ENCODE measurements at regions not wholly inside any gene's neighbourhood (a gene's known extent, or its start where the extent isn't known, plus 50 kb on each side); places are given as distances from the start of the nearest gene placed in this dataset.
"Not testable (repeated sequence)": the region's sequence is repeated elsewhere in the genome, so short reads cannot be mapped to it uniquely, and the experiment has no call there.

DNA sequence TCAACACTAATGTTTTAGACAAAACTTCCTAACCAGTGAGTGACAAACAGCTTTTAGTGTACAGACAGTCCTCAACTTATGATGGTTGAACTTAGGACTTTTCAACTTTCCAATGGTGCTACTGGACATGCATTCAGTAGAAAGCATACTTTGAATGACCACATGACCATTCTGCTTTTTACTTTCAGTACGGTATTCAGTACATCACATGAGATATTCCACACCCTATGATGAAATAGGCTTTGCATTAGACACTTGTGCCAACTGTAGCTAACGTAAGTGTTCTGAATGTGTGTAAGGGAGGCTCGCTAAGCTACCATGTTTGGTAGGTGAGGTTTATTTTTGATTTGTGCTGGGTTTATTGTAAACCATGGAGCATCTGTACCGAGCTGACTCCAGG is 113.7 kb downstream of the WNT7A start:
- DNase-seq: no peak

DNA sequence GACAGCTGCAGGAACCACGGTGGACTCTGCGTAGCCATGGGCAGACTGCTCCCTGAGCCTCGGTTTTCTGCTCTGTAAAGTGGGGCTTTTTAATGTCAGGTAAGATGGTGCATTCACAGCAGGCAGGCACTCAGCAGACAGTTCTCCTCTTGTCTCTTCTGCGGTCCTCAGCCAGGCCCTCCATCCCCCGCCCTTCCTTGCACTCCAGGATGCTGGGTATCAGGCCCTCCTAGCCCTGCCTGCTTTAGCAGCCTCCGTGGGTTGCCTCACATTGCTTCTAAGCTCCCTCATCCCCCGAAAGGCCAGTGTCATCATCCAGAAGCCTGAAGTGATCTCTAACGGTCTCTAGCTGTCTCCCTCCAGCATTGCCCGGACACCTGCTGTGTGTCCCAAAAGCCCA is 115.7 kb downstream of the WNT7A start:
- DNase-seq: no peak

DNA sequence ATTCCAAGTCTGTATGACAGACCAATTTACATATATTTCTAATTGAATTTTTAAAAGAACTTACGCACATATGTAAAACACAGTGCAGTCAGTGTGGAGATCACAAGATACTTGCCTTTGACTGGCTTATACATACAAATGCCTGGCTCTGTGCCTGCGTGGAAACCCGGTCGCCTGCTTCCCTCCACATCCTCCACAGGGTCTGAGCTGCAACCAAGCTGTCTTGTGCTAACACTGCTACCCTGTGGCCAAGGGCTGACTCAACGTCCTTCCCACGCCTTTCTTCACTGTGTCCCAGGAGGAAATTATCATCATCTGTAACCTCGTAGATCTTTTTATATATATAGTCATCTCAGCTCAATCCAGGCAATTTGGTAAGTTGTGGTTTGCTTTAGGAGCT is 117.0 kb downstream of the WNT7A start:
- no peak for DNase-seq

DNA sequence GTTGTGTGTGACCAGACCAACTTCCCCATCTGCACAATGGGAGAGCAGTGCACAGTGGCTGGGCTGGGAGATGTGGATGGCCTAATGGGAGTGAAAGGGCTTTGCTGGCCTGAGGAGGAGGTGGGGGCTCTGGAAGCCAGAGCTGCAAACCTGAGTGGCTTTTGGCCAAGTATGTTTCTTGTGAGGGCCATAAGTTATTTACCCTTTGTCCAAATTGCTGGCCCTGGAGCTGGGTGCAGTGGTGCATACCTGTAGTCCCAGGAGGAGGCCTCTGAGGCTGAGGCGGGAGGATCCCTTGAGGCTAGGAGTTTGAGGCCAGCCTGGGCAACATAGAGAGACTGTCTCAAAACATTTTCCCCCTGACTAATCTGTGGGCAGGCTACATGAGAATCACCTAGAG is 129.1 kb downstream of the WNT7A start:
- no peak for DNase-seq

DNA sequence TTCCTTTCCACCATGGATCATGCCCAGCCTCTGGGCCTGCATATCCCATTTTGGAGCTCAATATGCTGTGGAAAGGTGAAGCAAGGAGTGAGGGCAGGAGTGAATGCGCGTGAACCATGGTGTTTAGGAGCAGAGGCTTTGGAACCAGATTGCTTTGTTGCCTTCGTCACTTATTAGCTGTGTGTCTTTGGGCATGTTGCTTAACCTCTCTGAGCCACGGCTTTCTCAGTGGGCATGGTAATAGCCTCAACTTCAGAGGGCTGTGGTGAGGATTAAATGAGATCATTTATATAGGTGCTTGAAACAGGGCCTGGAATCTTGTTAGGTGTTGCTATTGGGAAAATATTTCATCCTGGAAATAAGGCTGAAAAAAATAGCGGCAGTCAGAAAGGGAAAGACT is 129.7 kb downstream of the WNT7A start:
- no peak for DNase-seq

DNA sequence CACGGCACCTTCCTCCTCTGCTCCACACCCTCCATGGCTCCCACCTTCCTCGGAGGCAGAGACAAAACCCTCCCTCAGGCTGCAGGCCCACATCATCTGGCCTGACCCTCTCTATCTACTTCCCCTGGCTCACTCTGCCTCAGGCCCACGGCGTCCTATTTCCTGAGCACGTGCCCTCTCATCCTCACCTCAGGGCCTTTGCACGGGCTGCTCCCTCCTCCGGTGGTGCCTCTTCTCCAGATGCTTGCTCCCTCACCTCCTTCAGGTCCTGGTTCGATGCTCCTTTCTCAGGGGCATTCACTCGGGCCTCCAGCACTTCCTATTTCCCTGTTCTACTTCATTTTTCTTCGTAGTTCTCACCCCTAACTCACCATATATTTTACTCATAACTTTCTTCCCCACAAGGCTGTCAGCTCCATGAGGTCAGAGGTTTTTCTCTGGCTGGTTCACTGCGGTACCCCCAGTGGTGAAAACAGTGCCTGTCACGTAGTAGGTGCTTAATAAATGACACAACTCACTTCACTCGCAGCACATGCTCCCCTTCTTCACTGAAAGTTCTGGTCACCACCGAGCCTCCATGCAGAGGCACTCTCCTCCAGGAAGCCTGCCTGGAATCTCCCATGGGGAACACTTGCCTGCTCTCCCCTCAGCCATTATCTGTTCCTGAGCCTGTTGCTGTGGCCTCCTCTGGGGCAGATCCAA is 130.7 kb downstream of the WNT7A start:
- no peak for DNase-seq

DNA sequence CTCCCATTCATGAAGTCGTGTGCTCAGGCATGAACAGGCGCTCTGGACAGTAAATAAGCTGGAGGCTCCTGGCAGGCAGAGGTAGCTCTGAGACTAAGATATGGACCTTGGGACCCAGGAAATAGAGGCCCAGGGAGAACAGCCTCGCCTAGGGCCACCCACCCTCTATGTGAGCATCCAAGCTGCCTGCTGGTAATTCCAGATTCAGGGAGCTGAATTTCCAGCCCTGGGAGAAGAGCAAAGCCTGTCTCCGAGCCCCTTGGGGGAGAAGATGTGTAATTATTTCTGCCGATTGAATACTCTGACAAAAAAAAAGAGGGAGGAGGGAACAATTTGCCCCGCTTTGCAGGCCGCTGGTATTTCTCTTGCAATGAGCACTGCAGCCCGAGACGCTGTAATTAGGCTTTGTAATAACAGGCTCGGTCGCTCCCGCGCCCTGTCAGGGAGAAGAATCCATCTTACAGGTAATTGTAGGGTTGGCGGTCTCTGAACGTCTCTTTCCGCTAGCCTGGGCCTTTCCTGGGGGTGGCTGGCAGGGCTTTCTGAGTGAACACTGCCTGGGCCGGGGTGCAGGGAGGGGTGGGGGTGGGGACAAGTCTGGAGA is 131.5 kb downstream of the WNT7A start:
- DNase-seq: peak in 2 of 3 experiments; percentile 52 to 73

DNA sequence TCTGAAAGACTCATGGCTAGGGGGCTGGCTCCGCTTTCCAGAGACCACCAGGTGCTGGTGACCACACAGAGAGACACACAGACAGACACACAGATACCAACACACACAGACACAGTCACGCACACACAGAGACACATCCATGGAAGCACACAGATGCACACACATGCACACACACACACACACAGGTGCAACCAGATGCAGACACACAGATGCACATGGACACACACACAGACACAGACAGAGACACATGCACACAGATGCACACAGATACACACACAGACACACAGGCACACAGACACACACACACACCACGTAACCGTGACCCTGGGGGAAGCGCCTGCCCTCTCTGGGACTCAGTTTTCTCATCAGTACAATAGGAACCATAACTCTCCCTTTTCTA is 132.2 kb downstream of the WNT7A start:
- DNase-seq: no peak

DNA sequence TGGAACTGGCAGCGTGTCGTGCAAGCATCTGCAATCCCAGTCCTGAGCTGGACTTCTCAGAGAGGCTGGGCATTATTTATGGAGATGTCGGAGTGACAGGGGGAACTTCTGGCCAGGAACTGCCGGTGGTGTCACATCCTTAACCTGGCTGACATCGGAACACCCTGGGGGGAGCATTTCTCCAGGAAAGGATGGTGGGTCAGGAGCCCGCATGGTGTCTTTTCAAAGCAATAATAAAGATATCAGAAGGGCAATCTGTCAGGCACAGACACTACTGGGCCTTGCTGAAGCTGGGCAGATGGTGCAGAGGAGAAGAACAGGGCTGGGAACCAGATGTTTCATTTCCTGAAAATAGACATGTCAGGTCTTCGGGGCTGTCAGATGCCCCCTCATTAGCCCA is 133.5 kb downstream of the WNT7A start:
- no peak for DNase-seq

DNA sequence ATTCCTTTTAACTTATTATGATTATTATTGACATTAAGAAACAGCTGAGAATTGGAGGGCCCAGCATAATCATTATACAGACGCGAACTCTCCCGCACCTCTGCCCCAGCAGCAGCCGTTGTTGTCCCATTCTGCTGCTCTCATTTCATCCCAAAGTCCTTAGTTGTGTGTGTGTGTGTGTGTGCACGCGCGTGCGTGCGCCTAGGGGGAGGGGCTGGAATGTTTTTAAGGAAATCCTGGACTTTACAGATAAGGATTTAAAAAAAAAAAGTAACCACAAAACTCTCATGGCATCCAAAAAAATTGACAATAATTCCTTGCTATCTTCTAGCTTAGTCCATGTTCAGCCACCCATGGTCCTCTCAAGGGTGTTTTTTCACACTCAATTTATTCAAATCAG is 134.2 kb downstream of the WNT7A start:
- no peak for DNase-seq

DNA sequence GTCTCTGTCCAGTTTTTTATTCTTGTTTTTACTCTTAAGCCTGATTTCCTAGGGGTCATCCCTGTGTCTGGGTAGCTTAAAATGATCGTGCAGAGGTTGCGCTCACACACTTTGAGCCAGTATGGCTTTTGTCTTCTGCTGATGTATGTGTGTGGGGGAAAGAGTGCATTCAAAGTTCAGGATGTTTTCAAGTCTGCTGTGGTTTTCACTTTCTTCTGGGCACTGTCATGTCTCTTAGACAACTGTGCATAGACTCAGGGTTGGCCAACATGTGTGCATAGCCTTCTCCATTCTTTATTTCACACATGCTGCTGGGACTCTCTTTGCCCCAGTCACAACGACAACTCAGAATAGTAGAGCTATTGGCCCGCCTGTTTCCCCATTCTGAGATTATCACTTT is 139.1 kb downstream of the WNT7A start:
- DNase-seq: no peak

DNA sequence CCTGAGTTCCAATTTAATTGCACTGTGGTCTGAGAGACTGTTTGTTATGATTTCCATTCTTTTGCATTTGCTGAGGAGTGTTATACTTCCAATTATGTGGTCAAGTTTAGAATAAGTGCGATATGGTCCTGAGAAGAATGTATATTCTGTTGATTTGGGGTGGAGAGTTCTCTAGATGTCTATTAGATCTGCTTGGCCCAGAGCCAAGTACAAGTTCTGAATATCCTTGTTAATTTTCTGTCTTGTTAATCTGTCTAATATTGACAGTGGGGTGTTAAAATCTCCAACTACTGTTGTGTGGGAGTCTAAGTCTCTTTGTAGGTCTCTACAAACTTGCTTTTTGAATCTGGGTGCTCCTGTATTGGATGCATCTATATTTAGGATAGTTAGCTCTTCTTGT is 146.1 kb downstream of the WNT7A start:
- DNase-seq: not testable (repeated sequence)

DNA sequence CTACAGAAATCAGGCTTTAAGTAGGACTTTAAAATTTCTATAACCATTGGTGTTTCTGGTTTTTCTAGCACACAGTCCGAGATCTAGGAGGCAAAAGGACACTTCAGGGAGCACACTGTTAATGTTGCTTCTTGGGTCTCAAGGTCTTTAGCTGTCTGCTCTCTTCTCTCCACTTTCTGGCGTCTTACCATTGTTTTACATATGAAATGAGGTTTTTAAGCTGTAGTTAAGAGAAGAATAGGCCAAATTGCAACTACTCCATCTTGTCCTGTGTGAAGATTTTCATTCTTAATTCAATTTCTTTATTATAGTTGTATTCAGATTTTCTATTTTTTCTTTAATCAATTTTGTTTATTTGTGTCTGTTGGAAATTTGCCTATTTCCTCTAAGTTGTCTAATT is 151.4 kb downstream of the WNT7A start:
- no peak for DNase-seq

DNA sequence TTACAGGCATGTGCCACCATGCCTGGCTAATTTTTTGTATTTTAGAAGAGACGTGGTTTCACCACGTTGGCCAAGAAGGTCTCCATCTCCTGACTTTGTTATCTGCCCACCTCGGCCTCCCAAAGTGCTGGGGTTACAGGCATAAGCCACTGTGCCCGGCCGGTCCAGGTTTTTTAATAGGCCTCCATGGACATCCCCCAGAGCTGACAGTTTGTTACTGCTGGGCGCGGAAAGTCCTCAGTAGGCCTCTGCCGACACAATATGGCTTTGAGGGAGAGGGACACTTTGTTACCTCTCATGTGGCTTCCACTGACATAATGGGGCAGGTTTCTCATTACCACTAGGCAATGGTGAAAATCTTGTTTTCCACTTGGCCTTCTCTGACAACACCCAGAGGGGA is 152.0 kb downstream of the WNT7A start:
- no peak for DNase-seq

DNA sequence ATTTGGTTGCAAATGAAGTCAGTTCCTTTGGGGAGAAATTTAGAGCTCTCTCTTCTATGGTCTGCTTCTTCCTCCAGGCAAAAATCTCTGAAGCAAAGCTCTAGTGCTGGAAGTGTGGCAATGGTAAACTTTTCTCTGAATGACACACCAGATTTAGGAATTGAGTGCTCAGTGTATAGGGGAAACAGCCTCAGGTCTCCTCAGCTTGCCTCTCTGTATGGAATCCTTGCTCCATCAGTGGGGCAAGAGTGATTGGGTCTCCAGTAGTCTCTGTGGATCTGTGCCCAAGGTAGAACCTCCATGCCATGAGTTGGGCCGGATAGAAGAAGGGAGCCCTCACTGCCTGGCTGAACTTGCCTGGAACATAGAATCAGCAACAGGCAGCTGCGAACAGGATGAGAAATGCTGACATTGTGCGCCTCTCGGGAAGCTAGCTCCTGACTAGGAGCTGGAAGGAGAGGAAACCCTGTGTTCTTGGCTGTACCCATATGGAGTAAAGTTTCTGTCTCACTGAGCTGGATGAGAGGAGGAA is 156.1 kb downstream of the WNT7A start:
- DNase-seq: no peak

DNA sequence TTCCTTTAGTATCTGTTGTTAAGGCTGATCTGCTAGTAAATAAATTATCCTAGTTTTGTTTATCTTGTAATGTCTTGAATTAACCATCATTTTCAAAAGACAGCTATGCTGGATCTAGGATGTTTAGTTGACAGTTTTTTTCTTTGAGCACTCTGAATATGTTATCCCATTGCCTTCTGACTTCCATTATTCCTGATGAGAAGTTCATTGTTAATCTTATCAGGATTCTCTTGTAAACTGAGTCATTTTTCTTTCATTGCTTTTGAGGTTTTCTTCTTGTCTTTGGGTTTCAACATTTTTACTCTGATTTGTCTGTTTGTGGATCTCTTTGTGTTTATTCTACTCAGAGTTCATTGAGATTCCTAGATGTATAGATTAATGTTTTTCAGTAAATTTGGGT is 157.7 kb downstream of the WNT7A start:
- DNase-seq: no peak

DNA sequence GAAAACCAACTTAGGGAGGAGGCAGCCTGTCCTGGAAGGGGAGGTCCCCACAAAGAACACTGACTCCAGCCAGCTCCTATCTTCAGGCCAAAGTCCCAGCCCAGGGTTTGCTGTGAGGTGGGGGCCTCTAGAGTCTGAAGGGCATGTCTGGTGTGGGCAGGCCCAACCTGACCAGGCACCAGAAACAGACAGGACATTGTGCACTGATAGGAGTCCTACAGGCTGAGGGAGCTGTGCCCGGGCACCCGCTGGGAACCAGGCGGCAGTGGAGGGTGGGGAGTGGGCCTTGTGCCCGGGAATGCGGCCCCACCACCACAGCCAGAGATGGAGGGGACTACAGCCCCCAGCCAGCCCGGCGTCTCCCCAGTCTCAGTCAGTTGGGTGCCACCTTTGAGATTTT is 161.4 kb downstream of the WNT7A start:
- DNase-seq: no peak

DNA sequence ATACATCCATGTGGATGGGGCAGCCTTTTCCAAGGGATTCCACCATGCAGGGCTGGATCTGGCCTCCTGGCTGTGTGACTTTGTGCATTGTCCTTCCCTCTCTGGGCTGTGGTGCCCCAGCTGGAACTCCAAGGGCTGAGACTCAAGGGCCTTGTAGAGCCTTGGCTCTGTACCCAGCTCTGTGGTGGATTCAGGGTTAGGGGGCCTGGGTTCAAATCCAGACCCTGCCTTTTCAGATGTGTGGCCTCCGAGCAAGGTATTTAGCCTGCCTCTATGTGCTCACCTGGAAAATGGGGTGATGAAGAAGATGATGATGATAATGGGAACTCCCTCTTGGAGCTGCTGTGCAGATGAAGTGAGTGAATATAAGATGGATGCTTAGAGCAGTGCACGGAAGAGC is 161.9 kb downstream of the WNT7A start:
- DNase-seq: no peak

DNA sequence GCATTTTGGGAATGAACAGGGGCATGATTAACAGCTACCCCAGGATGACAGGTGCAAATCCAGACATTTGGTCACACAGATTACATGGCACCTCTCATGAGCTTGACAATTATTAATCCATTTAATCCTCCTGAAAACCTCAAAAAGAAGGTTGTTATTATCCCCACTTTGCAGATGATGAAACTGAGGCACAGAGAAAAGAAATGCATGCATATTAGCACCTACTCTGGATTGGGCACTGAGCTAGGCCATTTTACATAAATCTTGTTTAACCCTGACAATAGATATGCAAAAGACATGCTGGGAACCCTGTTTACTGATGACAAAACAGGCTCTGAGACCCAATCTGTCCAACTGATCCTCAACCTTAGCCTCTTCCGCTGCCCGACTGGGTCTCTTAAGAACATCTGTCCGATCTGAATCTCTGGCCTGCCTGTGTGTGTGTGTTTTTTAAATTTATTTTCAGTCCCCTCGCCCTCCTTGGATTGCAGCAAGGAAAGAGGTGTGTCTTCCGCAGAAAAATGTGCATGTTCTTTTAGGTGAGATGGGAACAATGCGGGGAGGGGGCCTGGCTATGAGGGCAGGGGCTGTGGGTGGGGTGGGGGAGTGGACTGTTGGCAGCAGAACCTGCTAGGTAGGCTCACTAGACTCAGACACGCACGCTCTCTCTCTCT is 162.5 kb downstream of the WNT7A start:
- DNase-seq: no peak

DNA sequence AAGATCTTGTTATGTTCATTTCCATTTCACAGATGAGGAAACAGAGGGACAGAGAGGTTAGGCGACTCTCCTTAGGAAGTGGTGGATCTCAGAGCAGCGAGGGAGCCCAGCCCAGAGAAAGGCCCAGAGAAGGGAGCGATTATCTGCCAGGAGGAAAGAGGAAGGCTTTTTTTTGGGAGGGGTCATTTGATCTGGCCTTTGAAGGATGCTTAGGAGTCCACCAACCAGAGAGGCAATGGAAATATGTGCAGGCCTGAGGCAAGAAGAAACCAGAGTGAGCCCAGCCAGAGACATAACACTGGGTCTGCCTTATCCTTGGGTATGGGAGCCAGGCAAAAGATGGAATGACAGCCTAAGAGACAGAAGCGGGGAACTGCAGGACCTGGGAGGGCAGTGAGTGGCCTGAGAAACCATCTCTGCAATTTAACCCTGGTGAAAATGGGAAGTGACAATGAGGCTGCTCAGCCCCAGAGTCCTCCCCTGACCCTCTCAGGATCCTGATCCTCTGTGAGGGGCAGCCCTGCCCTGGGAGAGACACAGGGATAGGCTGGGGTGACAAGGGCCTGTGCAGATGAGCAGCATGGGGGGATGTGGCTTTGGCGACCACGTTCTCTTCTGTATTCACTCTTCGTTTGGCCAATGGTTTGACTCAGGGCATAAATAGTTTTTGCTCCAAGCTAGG is 163.2 kb downstream of the WNT7A start:
- DNase-seq: no peak

DNA sequence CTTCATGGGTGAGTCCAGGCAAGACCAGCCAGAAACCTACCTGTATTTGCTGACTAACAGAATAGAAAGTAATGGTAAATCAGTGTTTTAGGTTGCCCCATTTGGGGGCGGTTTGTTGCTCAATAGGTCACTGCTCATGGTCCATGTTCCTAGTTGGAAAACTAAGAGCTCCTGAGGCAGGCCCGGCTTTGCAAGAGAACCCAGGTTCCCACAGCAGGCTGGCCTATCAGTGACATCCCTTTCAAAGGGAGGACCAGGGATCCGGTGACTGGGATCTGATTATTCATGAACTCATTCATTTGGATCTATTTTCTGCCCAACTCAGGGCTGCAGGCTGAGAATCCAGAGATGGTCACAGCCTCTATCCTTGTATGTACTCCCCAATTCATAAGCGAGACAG is 163.9 kb downstream of the WNT7A start:
- DNase-seq: no peak

DNA sequence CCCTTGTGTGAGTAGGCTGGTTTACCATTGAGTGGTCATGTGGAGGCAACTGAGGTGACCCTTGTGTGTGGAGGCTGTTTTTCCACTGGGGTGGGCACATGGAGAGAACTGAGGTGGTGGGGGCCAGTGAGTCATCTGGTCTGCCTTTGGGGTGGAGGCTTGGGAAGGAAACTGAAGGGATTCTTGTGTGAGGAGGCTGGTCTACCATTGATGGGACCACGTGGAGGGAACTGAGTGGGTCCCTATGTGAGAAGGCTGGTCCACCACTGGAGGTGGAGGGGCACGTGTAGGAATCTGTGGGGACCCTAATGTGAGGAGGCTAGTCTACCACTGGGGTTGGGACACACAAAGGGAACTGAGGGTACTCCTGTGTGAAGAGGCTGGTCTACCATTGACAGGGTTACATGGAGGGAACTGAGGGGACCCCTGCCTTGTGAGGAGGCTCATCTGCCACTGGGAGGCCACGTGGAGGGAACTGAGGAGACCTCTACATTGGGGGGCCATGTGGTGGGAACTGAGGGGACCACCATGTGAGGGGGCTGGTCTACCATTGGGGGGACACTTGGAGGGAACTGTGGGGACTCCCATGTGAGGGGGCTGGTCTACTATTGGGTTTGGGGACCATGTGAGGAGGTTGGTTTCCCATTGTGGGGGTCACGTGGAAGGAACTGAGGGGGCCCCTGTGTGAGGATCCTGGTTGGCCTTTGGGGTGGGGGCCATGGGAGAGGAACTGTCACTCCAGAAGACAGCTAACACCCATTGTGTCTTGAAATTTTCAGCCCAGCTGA is 164.5 kb downstream of the WNT7A start:
- no peak for DNase-seq

Measured in NCI-H1417 (cell line).